Brain microvascular endothelial cell (primary cell): ENCODE measurements at regions not wholly inside any gene's neighbourhood (a gene's known extent, or its start where the extent isn't known, plus 50 kb on each side); places are given as distances from the start of the nearest gene placed in this dataset.

Experiments used
- DNase-seq: peaks from one replicate; pipeline ENCODE4 v3.0.0-alpha.2; 2020
- H3K27ac ChIP-seq: fragments of 250-450 bp; sonication (Bioruptor Pico); 2 replicates; pipeline ENCODE4 v1.5.1; 2020; ENCODE audit warnings: mild to moderate bottlenecking, moderate library complexity
- H3K27me3 ChIP-seq: fragments of 250-450 bp; sonication (Bioruptor Pico); replicated peaks from 2 replicates; pipeline ENCODE4 v1.5.1; 2020; ENCODE audit warnings: mild to moderate bottlenecking
- H3K36me3 ChIP-seq: fragments of 250-450 bp; sonication (Bioruptor Pico); replicated peaks from 2 replicates; pipeline ENCODE4 v1.5.1; 2020; ENCODE audit warnings: mild to moderate bottlenecking
- H3K4me3 ChIP-seq: 2 replicates; pipeline ENCODE4 v1.5.1; 2011; ENCODE audit warnings: low read depth, mild to moderate bottlenecking, control low read depth, low read length, moderate library complexity
- CTCF ChIP-seq: IDR thresholded peaks from 2 replicates; pipeline ENCODE4 v1.5.1; 2011; ENCODE audit warnings: low read depth, mild to moderate bottlenecking, moderate library complexity, low read length, control low read depth, inconsistent platforms; ENCODE audit errors: missing control alignments
- in situ Hi-C: cut with HindIII; loops from 2 replicates; pipeline ENCODE4 v1.10.0; 2017; ENCODE audit warnings: low sequenced_read_pairs, low pct_ligation_motif_present

- no peak for TF ChIP-seq CTCF
- in situ Hi-C loops, result no loop called here
- Histone ChIP-seq H3K27ac (no peak overlapping the region), H3K4me3 (no peak overlapping the region), H3K36me3 (no peaks in the 10 kb centered on the region), H3K27me3 (no peaks in the 10 kb centered on the region)
- DNase-seq, result no peak
Measured at GRCh38 chr14:98756749-98757148, 515.2 kb downstream of the BCL11B start.

- in situ Hi-C loops, result no loop called here
- no peak overlapping the region for H3K27ac ChIP-seq
- no peaks in the 10 kb centered on the region for H3K36me3 ChIP-seq
- TF ChIP-seq CTCF, result no peak
- DNase-seq, result no peak
- H3K27me3 ChIP-seq, result no peaks in the 10 kb centered on the region
- H3K4me3 ChIP-seq, result no peak overlapping the region
Measured at GRCh38 chr14:98758440-98758839, 513.6 kb downstream of the BCL11B start.

GRCh38 chr14:98761993-98762392, 510.0 kb downstream of the BCL11B start:
- Histone ChIP-seq H3K4me3 (no peak overlapping the region), H3K27me3 (no peaks in the 10 kb centered on the region), H3K27ac (no peak overlapping the region), H3K36me3 (no peaks in the 10 kb centered on the region)
- no peak for DNase-seq
- TF ChIP-seq CTCF, result no peak
- in situ Hi-C loops, result no loop called here

GRCh38 chr14:98766818-98767217, 505.2 kb downstream of the BCL11B start:
- Histone ChIP-seq H3K27me3 (no peaks in the 10 kb centered on the region), H3K4me3 (no peak overlapping the region), H3K36me3 (no peaks in the 10 kb centered on the region), H3K27ac (no peak overlapping the region)
- TF ChIP-seq CTCF, result no peak
- no peak for DNase-seq
- in situ Hi-C loops, result no loop called here

GRCh38 chr14:98769326-98769725, 502.7 kb downstream of the BCL11B start:
- Histone ChIP-seq H3K36me3 (no peaks in the 10 kb centered on the region), H3K27me3 (no peaks in the 10 kb centered on the region), H3K27ac (no peak overlapping the region), H3K4me3 (no peak overlapping the region)
- DNase-seq, result no peak
- in situ Hi-C loops, result no loop called here
- no peak for TF ChIP-seq CTCF

GRCh38 chr14:98770151-98770550, 501.8 kb downstream of the BCL11B start:
- DNase-seq, result no peak
- H3K36me3 ChIP-seq, result no peaks in the 10 kb centered on the region
- in situ Hi-C loops, result no loop called here
- no peaks in the 10 kb centered on the region for H3K27me3 ChIP-seq
- TF ChIP-seq CTCF, result no peak
- H3K4me3 ChIP-seq, result no peak overlapping the region
- H3K27ac ChIP-seq, result no peak overlapping the region
